ENCODE measurements at regions not wholly inside any gene's neighbourhood (a gene's known extent, or its start where the extent isn't known, plus 50 kb on each side); places are given as distances from the start of the nearest gene placed in this dataset.

DNA sequence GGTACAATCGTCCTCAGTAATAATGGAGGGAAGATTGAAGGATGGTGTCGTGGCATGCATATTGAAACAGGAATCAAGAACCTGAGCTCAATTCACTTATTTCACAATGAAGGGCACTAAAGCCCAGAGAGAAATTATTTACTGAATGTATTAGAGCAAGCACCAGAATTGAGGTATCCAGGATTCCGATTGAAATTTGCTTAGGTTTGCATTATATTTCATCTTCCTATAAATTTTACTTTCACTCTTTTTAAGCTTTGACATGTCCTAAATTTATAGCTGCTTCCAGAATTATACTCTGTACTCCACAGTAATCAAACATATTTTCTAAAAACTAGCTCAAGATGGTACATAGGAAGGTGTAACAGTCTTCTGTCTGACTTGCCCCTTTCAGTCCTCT, 454.9 kb upstream of the HTR2A start:
- Mint-ChIP-seq H3K4me3 (no peak overlapping the region), H3K4me1 (no peaks in the 10 kb centered on the region), H3K27me3 (no peaks in the 10 kb centered on the region), H3K9me3 (no peaks in the 10 kb centered on the region), H3K27ac (ENCODE audit: low read depth) (no peak overlapping the region), H3K36me3 (ENCODE audit: insufficient read depth) (no peaks in the 10 kb centered on the region)
- ATAC-seq (replicated peaks; ENCODE audit: extremely low read depth, poor library complexity, severe bottlenecking), result no peak
- DNase-seq (ENCODE audit: low spot score in 2 of 2), result no peak

DNA sequence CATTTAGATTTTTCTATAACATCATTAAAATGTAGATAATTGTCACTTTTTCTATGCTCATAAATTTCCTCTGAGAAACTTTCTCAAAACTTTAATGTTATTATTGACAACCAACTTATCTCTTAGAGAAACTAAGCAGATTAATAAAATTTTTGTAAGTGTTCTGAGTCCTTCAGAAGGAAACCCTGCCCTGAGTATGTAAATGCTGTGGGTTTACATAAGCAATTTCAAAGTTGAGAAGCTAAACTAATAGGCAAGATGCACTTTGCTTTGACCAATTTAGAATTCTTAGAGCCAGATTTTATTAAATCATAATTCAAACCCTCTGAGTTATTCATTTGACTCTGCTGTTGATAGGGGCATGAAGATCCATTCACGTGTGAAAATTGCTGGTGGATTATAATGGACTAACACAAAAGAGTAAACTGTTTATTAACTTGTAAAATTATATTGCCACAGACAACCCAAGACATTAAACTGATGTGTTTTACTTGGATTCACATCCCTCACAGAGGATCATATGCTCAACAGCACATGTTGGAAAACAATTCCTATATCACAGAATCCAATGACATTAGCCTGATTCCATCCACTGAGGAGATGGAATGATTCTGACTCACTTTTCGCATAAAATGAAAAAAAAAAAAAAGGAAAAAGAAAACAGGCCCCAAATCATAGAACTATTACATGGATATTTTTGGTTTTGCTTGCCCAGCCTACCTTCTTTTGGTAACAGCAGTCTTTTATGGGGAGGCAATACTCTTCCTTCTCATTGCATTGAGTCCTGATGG, 453.7 kb upstream of the HTR2A start:
- H3K36me3 Mint-ChIP-seq (ENCODE audit: insufficient read depth), result no peaks in the 10 kb centered on the region
- no peaks in the 10 kb centered on the region for H3K9me3 Mint-ChIP-seq
- ATAC-seq (replicated peaks; ENCODE audit: extremely low read depth, poor library complexity, severe bottlenecking) (no peak), DNase-seq (ENCODE audit: low spot score in 2 of 2) (no peak)
- no peak overlapping the region for H3K4me3 Mint-ChIP-seq
- no peaks in the 10 kb centered on the region for H3K27me3 Mint-ChIP-seq
- H3K27ac Mint-ChIP-seq (ENCODE audit: low read depth), result no peak overlapping the region
- H3K4me1 Mint-ChIP-seq, result no peaks in the 10 kb centered on the region

DNA sequence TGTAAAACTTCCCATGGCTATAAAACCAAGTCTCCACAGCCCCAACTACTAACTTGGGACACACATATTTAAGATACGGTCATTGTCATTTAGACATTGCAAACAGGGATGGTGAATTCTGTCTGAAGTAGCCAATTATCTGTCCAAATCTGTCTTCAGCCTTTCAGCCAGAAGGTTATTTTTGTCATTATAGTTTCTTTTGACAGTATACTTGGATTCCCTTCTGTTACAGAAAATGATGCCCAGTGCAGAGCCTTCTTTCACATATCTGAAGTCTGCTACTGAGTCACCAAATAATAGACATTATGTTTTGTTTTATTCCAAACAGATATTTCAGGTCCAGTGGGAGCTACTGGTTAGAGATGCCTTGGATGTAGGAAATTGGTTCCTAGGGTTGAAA, 452.4 kb upstream of the HTR2A start:
- Mint-ChIP-seq H3K27me3 (no peaks in the 10 kb centered on the region), H3K27ac (ENCODE audit: low read depth) (no peak overlapping the region), H3K36me3 (ENCODE audit: insufficient read depth) (no peaks in the 10 kb centered on the region), H3K4me3 (no peak overlapping the region), H3K4me1 (no peaks in the 10 kb centered on the region), H3K9me3 (peaks cover 5% of the 10 kb centered on the region)
- ATAC-seq (replicated peaks; ENCODE audit: extremely low read depth, poor library complexity, severe bottlenecking) (no peak), DNase-seq (ENCODE audit: low spot score in 2 of 2) (no peak)

DNA sequence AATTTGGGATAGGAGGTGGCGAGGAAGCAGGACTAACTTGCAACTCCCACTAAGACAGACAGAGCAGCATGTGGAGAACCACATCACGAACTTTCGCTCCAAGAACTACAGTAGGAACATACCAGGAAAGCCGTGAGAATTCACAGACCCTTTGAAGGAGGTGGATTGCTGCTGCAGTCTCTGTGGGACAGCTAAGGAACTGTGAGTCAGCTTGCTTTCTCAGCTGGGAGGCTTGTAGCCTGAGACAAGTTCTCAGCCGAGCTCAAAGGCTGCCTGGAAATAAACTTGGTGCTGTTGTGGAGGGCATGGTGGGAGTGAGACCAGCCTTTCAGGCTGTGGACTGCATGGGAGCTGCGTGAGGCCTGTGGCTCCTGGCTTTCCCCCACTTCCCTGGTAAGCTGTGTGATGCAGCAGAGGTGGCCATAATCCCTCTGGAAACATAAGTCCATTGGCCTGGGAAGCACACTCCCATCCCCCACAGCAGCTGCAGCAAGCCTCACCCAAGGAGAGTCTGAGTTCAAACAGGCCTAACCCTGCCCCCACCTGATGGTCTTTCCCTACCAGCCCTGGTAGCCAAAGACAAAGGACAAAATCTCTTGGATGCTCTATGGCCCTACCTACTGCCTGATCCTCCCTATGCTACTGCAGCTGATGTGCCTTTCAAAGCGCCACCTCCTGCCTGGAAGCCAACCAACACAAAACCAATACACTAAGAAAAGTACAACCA, 441.1 kb upstream of the HTR2A start:
- H3K27me3 Mint-ChIP-seq, result no peaks in the 10 kb centered on the region
- H3K4me3 Mint-ChIP-seq, result no peak overlapping the region
- H3K9me3 Mint-ChIP-seq, result peaks cover 11% of the 10 kb centered on the region
- no peaks in the 10 kb centered on the region for H3K36me3 Mint-ChIP-seq (ENCODE audit: insufficient read depth)
- H3K27ac Mint-ChIP-seq (ENCODE audit: low read depth), result no peak overlapping the region
- DNase-seq (ENCODE audit: low spot score in 2 of 2) (no peak), ATAC-seq (replicated peaks; ENCODE audit: extremely low read depth, poor library complexity, severe bottlenecking) (no peak)
- no peaks in the 10 kb centered on the region for H3K4me1 Mint-ChIP-seq

DNA sequence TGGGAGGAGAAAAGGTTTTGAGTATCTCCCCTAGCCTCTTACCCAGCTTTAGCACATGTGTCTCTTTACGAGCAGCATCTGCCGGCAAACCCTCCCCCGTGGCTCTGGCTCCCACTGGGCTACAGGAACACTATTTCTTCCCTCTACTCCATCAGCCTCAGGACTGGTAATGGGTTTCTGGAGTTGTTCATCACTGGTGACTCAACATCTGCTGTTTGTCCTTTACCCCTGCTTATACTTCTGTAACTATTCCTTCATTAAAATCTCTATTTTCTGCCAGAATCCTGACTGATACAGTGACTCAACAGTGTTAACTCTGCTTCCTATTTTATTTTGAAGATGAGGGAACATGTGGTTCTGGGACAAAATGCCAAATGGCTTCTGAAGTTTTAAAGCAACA, 437.3 kb upstream of the HTR2A start:
- no peak overlapping the region for H3K27ac Mint-ChIP-seq (ENCODE audit: low read depth)
- peaks cover 6% of the 10 kb centered on the region for H3K9me3 Mint-ChIP-seq
- no peak overlapping the region for H3K4me3 Mint-ChIP-seq
- DNase-seq (ENCODE audit: low spot score in 2 of 2), result no peak
- no peaks in the 10 kb centered on the region for H3K36me3 Mint-ChIP-seq (ENCODE audit: insufficient read depth)
- no peaks in the 10 kb centered on the region for H3K27me3 Mint-ChIP-seq
- no peaks in the 10 kb centered on the region for H3K4me1 Mint-ChIP-seq
- ATAC-seq (replicated peaks; ENCODE audit: extremely low read depth, poor library complexity, severe bottlenecking), result no peak

DNA sequence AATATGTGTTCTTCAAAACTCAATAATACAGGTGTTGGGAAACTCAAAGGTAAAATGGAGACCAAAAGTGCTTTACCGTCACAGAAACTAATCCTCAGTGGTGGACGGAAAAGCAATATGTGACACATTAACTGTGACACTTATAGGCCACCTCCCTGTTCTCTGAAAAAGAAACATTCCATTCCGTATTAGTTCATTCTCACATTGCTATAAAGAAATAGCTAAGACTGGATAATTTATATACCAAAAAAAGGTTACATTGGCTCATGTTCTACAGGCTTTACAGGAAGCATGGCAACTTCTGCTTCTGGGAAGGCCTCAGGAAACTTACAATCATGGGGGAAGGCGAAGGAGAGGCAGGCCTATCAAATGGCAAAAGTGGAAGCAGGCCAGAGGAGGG, 435.3 kb upstream of the HTR2A start:
- Mint-ChIP-seq H3K9me3 (peaks cover 6% of the 10 kb centered on the region), H3K4me1 (no peaks in the 10 kb centered on the region), H3K4me3 (no peak overlapping the region), H3K27ac (ENCODE audit: low read depth) (no peak overlapping the region), H3K36me3 (ENCODE audit: insufficient read depth) (no peaks in the 10 kb centered on the region), H3K27me3 (no peaks in the 10 kb centered on the region)
- ATAC-seq (replicated peaks; ENCODE audit: extremely low read depth, poor library complexity, severe bottlenecking), result no peak
- DNase-seq (ENCODE audit: low spot score in 2 of 2), result no peak

DNA sequence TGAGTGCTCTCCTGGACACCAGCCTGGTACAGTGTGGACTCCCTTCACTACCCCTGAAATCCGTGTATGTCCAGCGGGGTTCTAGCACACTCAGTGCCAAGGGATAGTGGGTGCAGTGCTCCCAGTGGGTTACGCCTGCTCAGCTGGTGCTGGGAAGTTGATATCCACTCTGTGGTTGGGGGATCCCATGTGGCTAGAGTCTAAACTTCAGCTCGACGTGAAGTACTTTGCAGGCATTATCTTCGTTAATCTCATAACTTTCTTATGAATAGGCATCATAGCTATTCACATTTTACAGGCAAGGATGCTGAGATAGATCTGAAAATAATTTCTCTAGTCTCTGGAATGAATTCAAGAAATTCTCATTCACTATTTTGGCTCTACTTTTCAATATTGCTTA, 433.2 kb upstream of the HTR2A start:
- Mint-ChIP-seq H3K36me3 (ENCODE audit: insufficient read depth) (no peaks in the 10 kb centered on the region), H3K4me3 (no peak overlapping the region), H3K27me3 (no peaks in the 10 kb centered on the region), H3K27ac (ENCODE audit: low read depth) (no peak overlapping the region), H3K9me3 (peaks cover 6% of the 10 kb centered on the region), H3K4me1 (no peaks in the 10 kb centered on the region)
- no peak for ATAC-seq (replicated peaks; ENCODE audit: extremely low read depth, poor library complexity, severe bottlenecking)
- no peak for DNase-seq (ENCODE audit: low spot score in 2 of 2)

DNA sequence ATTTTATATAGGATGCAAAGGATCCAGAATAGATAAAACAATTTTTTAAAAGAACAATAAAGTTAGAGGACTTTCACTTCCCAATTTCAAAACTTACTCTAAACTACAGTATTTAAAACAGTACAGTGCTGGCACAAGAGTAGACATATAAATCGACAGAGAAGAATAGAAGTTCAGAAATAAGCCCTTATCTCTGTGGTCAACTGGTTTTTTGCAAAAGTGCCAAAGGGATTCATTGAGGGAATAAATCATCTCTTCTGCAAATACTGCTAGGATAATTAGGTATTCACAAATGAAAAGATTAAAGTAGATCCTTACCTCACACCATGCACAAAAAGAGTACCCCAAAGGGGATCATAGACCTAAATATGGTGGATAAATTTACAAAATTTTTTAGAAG, 431.0 kb upstream of the HTR2A start:
- no peak for DNase-seq (ENCODE audit: low spot score in 2 of 2)
- no peak for ATAC-seq (replicated peaks; ENCODE audit: extremely low read depth, poor library complexity, severe bottlenecking)
- Mint-ChIP-seq H3K4me1 (no peaks in the 10 kb centered on the region), H3K27ac (ENCODE audit: low read depth) (no peak overlapping the region), H3K4me3 (no peak overlapping the region), H3K27me3 (no peaks in the 10 kb centered on the region), H3K36me3 (ENCODE audit: insufficient read depth) (no peaks in the 10 kb centered on the region), H3K9me3 (peaks cover 9% of the 10 kb centered on the region)

DNA sequence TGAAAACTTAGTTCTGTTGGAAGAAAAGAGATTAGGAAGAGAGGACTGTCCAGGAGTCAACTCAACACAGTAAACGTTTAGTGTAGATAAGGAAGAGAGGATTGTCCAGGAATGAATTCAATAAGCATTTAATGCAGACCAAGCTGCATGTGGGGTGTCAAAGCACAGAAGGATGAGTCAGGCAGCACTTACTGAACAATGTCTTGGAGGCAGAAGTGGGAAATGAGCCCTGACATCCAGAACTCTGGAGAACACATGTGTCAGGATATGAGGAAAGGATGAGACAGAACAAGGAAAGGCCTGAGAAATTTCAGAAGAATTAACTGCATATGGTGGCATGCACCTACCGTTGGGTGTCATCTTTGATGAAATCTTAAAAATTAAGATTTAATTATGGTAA, 429.2 kb upstream of the HTR2A start:
- Mint-ChIP-seq H3K27ac (ENCODE audit: low read depth) (no peak overlapping the region), H3K27me3 (no peaks in the 10 kb centered on the region), H3K36me3 (ENCODE audit: insufficient read depth) (no peaks in the 10 kb centered on the region), H3K4me1 (no peaks in the 10 kb centered on the region), H3K4me3 (no peak overlapping the region), H3K9me3 (peaks cover 11% of the 10 kb centered on the region)
- DNase-seq (ENCODE audit: low spot score in 2 of 2), result no peak
- ATAC-seq (replicated peaks; ENCODE audit: extremely low read depth, poor library complexity, severe bottlenecking), result no peak

DNA sequence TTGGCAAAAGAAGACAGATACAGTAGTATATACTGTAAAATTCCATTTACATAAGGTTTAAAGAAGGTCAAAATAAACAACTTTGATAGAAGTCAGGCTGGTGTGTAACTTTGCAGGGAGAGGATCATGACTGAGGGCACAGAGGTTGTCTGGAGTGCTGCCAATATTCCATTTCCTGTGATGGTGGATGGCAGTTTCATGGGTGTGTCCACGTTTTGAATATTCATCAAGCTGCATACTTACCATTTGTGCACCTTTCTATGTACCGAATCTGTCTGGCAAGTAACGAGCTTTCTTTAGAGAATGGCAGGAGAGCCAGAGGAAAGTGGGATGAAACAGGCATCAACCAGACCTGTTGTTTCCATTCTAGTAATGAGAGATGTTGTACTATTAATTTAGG, 420.5 kb upstream of the HTR2A start:
- no peak for ATAC-seq (replicated peaks; ENCODE audit: extremely low read depth, poor library complexity, severe bottlenecking)
- no peaks in the 10 kb centered on the region for H3K27me3 Mint-ChIP-seq
- DNase-seq (ENCODE audit: low spot score in 2 of 2), result no peak
- H3K9me3 Mint-ChIP-seq, result no peaks in the 10 kb centered on the region
- H3K4me3 Mint-ChIP-seq, result no peak overlapping the region
- H3K36me3 Mint-ChIP-seq (ENCODE audit: insufficient read depth), result no peaks in the 10 kb centered on the region
- H3K27ac Mint-ChIP-seq (ENCODE audit: low read depth), result no peak overlapping the region
- no peaks in the 10 kb centered on the region for H3K4me1 Mint-ChIP-seq

DNA sequence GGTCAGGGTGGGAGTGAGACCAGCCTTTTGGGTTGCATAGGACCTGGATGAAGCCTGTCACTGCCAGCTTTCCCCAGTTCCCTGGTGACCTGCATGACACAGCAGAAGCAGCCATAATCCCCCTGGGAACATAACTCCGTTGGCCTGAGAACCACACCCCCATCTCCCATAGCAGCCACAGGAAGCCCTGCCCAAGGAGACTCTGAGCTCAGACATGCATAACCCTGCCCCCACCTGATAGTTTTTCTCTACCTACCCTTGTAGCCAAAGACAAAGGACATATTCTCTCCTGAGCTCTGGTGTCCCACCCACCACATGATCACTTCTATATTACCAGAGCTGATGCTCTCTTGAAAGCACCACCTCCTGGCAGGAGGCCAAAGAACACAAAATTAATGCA, 413.5 kb upstream of the HTR2A start:
- H3K4me1 Mint-ChIP-seq, result no peaks in the 10 kb centered on the region
- no peak overlapping the region for H3K4me3 Mint-ChIP-seq
- ATAC-seq (replicated peaks; ENCODE audit: extremely low read depth, poor library complexity, severe bottlenecking), result no peak
- no peak for DNase-seq (ENCODE audit: low spot score in 2 of 2)
- no peak overlapping the region for H3K27ac Mint-ChIP-seq (ENCODE audit: low read depth)
- H3K36me3 Mint-ChIP-seq (ENCODE audit: insufficient read depth), result no peaks in the 10 kb centered on the region
- H3K9me3 Mint-ChIP-seq, result peaks cover 28% of the 10 kb centered on the region
- H3K27me3 Mint-ChIP-seq, result no peaks in the 10 kb centered on the region

DNA sequence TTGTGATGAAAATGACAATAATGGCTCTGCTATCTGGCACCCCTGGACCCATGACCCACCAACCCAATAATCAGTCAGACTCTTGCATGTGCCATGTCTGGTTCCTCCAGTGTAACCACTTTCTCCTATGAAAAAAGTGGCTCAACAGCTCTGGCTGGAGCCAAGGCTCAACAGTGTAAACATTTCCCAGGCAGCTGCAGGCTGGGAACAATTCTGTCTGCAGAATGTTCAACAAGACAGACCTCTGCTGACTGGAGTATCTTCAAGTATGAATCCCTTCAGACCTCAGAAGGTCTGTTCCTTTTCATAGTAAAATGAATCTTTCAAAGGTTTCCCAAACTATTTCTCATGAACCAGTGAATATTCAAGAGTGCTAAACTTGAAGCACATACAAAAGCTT, 410.1 kb upstream of the HTR2A start:
- H3K4me3 Mint-ChIP-seq, result no peak overlapping the region
- H3K27ac Mint-ChIP-seq (ENCODE audit: low read depth), result no peak overlapping the region
- H3K4me1 Mint-ChIP-seq, result no peaks in the 10 kb centered on the region
- no peaks in the 10 kb centered on the region for H3K27me3 Mint-ChIP-seq
- peaks cover 28% of the 10 kb centered on the region for H3K9me3 Mint-ChIP-seq
- DNase-seq (ENCODE audit: low spot score in 2 of 2), result no peak
- no peak for ATAC-seq (replicated peaks; ENCODE audit: extremely low read depth, poor library complexity, severe bottlenecking)
- no peaks in the 10 kb centered on the region for H3K36me3 Mint-ChIP-seq (ENCODE audit: insufficient read depth)

DNA sequence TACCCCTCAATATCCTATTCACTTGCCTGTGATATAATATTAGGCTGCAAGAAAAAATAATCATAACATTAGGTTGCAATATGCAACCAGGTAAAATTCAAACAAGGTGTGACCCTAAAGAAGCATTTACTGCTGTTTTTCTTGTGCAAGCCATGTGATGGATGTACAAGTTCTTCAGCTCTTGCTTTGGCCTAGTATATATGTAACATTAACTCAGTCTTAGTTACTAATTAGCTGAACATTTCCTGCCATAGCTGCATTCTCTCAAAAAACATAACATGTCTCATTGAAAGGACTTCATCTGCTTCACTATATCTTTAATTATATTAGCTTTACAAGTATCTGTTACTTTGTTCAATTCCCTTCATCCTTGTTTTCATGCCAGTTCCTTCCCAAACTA, 406.8 kb upstream of the HTR2A start:
- Mint-ChIP-seq H3K9me3 (peaks cover 6% of the 10 kb centered on the region), H3K4me1 (no peaks in the 10 kb centered on the region), H3K27me3 (no peaks in the 10 kb centered on the region), H3K27ac (ENCODE audit: low read depth) (no peak overlapping the region), H3K36me3 (ENCODE audit: insufficient read depth) (no peaks in the 10 kb centered on the region), H3K4me3 (no peak overlapping the region)
- DNase-seq (ENCODE audit: low spot score in 2 of 2), result no peak
- ATAC-seq (replicated peaks; ENCODE audit: extremely low read depth, poor library complexity, severe bottlenecking), result no peak

Data from central memory CD8-positive, alpha-beta T cell (primary cell).